UCSD-AML1 (cell line): ENCODE measurements at regions not wholly inside any gene's neighbourhood (a gene's known extent, or its start where the extent isn't known, plus 50 kb on each side); places are given as distances from the start of the nearest gene placed in this dataset.
A peak's percentile ranks its signal among the peaks of the same experiment; 100 is the strongest.

Experiments
- DNase-seq: peaks from one replicate; lab custom pipeline; 2025; ENCODE audit not compliant: unreplicated experiment; lab: John Stamatoyannopoulos, UW

DNA sequence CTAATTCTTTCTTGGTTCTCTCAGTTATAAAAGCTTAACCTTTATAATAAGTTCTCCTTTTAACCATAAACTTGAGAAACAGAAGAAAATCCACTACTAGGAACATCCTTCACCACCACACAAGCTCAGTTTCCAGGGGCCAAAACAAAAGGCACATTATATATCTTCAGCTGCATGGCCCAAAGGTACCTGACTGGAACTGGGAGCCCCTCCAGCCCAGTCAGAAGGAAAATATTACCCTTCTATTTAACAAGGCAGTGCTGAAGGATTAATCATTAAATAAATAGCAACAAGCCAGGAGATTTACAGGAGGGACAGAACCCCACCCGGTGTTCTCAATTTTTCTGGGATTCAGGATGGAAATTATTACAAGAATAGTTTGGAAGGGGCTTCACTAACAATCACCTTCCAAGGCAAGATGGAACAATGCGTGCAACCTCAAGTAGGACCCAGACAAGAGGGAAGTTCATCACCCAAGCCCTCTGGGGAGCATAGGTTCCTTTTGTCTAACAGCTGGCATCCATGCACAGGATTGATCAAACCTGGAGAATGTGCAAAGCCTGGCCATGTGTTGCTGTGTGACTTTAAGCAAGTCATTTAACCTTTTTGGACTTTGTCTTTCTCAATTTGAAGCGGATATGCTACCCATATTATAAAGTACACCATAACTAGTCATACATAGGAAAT is 159.6 kb upstream of the SETBP1 start:
- no peak for DNase-seq

DNA sequence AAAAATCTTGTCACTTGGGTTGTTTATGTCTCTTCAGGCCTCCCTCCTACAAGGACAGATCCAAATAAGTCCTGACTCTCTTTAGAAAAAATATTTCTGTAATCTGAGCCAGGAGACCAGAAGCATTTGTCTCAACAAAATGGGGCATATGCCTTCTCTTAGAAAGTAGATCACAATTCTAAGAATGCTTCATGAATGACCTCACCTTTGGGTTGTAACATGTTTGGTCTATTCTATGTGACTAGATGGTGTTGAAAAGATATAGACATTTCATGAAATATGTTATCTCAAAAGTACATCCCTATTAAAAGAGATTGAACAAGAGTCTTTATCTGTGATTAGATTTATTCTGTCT is 159.0 kb upstream of the SETBP1 start:
- no peak for DNase-seq

DNA sequence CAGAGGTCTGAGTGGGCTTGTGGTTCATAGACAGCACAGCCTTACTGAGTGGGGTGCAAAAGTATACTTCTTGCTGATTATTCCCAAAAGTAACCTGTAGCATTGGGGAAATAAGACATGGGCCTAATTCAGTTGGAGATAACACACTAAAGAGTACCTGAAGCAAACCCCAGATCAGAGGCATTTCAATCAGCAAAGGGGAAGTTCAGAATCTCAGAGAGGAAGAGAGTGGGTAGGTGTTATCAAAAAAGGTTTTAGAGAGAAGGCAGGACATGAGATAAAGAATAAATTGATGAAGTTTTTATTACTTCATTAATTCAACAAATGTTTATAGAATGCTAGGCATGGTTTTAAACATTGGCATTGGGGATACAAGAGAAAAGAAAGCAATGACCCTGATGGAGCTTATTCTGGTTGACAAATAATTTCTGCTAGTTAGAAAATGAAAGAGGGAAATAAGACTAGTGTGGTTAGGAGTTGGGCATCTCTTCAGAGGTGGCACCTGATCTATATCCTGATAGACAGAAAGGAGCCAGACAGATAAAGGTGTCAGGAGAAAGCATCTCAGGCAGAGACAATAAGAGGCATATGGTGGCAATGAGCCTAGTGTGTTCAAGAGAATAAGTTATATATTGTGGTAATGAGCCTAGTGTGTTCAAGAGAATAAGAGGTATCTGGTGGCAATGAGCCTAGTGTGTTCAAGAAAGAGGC is 153.8 kb upstream of the SETBP1 start:
- DNase-seq, result no peak

DNA sequence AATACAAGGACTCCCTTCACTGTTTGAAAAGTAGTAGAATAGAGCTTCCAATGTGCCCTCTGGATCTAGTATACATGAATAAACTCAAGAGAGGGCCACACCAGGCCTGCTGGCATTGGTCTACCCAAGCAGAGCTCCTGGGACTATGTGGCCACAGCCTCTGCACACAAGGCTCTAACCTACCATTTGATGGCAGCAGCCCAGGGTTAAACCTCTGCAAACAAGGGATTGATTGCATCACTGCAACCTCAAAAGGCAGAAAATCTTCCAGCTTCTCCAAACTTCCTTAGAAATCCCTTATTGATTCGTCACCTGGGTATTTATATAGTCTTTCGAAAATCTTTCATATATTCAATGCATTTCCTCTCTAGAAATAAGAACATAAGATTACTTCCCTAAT is 147.6 kb upstream of the SETBP1 start:
- no peak for DNase-seq

DNA sequence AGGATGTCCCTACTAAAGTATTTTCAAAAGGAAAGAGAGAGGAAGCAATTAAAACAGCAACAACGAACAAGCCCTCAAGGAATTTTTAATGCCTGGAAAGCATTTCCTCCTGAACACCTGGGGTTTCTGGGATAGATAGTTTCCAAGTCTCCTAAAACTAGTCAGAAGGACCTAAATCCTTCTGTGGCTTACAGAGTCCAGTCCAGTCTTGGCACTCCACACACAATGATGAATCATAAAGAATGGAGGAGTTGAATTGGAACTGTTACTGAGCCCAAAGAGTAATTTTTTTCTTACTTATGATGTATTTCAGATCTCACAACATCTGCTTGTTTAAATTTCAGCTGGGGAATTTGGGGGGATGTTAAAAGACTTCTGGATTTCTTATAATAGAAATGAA is 144.6 kb upstream of the SETBP1 start:
- DNase-seq, result no peak

DNA sequence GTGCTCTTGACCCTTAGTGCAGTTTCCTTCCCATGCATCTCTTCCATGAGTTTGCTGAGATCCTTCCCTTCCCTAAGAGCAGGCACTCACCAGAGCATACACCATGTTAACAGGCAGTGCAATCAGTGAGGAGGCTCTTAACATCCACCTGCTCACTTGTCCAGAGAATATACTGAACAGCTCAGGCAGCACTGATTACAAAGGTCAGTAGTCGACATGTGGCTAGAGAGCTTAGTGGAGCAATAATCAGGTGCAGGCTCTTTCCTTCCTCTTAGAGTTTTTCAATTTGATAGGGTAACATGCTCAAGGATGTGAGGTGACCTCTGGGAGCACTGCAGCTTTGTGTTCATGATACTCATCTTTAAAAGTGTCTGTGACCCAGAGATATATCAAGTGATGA is 144.1 kb upstream of the SETBP1 start:
- no peak for DNase-seq

DNA sequence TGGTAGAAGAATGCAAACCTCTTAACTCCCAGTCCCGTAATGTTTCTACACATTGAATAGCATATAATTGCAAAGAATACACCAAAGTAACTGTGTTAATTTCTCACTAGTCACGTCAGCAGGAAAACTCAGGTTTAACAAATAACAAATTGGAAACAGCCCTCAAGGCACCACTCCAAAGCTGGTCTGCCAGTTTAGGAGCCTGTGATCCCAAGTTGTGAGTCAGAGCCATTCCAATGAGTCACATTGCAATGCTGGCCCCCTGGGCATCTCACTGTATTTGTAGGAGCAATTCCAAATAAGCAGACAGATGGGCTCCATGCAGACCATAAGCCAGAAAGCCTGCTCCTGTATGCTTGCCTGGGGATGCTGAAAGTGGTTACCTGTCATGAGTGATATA is 143.2 kb upstream of the SETBP1 start:
- no peak for DNase-seq

DNA sequence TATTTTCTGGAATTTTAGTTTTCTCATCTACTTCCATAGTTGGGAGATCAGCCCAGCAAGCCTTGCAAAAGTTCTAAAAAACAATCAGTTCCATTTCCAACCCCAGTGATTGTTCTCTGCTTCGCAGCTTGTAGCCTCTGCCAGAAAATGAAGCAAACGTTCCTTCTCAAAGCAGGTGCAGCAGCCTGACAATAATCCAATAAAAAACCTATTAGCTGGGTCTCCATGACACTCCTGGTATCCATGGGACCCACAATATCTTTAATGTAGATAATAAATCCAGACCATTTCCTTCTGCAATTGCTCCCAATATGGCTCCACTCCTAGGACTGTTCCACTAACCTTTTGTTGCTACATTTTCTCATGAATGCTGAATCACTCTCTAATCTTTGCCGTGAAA is 140.8 kb upstream of the SETBP1 start:
- DNase-seq, result no peak

DNA sequence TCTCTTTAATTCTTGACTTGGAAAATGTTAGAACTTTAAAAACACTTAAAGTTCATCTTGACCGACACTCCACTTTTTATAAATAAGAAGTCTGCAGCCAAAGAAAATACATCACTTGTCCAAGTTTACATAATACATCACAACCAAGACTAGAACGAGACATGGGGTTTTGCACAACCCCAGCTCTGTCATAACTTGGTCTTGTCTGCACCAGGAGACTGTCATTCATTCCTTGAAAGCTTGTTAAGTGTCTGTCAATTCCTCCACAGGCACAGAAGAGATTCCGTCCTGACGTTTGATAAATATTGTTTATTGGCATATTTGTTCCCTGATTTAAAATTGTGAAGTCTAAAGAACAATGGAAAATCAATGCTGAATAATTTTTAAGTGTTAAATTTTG is 139.5 kb upstream of the SETBP1 start:
- DNase-seq, result no peak

DNA sequence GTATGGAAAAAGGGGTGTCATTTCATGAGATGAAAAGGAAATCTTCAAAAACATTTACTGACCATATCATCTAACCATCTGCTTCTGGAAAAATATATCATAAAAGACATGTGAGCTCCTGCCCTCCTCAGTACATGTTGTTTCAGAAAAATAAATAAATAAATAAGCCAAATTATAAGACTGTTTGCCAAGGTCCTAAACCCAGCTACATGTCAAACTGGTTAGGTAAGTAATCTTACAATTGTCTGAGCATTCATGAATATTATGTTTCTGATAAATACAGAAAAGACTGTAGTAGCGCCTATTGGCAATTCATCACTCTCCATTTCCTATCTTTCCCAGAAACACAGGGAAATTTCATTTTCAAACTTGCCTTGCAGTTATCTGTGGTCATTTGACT is 138.9 kb upstream of the SETBP1 start:
- no peak for DNase-seq

DNA sequence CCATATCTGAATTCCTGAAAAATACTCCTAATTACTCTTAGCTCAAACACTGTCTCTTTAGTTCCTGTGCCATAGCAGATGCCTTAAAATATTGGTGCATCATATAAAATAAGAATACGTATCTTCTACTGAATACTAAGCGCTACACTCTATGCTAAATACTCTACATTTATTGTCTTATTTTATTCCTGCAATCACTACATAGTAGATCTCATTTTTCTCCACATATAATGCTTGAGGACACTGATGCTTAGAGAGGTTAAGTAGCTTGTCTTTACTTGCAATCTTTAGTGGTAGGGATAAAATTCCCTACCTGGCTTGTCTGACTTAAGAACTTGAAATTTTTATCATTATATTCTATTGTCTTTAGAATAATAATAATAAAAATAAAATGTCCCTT is 137.3 kb upstream of the SETBP1 start:
- DNase-seq, result no peak

DNA sequence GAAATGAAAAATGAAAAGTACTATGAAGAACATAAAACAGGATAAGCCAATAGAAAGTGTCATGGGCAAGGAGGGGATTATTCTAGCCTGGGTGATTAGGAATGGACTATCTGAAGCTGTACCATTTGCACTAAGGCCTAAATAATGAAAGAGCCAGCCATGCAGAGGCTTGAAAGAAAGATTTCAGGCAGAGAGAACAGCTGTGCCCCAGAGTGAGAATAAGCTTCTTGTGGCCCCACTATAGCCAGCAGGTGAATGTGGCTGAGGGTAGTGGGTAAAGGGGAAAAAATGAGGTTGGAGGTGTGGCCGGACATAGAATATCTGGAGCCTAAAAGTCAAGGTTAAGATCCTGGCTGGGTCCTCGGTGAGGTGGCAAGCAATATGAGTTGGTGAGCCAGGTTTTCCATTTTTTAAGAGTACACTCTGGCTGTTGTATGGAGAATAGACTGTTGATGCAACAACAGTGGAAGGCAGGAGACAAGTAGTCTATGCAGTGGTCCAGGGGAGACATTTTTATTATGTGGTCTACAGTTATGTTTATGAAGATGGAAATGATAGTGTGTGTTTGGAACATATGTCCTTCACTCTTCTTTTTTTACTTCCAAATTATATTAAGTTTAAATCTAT is 135.2 kb upstream of the SETBP1 start:
- DNase-seq, result no peak

DNA sequence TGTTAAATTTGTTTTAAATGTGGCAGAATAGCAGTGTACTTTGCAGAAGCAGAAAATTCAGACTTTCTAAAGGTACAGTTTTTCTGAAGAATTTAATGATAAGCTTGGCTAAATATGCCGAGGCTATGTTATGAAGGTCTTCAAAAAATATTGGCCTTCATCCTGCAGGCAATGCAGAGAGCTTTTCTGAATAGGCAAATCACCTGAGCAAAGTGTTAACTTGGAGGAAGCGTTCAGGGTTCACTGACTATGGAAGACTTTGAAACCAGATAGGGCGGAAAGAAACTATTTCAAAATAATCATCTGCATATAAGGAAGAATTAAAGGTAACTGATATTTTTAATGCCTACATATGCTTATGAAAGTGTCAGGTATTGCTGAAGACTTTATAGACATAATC is 133.7 kb upstream of the SETBP1 start:
- no peak for DNase-seq

DNA sequence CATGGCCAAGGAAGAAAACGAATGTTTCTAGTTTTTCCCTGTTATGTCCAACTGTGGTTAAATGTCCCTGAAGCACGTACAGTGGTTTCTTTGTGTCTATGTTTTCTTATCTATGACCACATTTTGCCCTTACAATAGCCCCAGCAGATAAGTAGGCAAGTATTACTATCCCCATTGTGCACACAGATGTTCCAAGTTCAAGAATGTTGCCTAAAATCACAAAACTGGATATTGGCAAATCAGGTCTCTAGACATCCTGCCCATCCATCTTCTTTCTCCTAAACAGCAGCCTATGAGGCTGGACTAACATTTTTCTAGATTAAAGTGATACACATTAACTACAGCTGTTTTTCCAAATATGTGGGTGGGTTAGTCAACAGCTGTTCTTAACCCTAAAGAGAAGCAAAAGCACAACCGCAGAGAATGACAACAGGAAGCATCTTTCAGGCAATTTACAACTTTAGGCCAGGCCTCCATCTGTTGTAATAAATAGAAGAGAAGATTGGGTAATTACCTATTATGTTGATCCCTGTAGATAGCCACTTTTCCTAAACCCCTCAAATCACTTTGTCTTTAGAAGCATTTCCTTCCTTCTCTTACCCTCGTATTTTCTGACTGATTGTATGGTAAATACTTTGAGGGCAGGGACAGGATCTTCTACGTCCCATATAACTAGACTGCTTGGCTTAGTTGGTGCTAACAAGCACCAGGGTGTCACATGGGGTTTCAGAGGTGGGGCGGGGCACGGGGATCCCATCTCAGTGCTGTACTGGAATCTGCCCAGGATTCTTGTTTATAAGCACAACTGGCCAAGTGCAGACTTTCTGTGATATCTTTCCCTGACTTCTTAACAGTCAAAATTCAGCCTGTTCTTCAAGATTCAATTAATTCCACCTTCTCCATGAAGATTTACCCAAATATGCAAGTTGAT is 132.1 kb upstream of the SETBP1 start:
- no peak for DNase-seq

DNA sequence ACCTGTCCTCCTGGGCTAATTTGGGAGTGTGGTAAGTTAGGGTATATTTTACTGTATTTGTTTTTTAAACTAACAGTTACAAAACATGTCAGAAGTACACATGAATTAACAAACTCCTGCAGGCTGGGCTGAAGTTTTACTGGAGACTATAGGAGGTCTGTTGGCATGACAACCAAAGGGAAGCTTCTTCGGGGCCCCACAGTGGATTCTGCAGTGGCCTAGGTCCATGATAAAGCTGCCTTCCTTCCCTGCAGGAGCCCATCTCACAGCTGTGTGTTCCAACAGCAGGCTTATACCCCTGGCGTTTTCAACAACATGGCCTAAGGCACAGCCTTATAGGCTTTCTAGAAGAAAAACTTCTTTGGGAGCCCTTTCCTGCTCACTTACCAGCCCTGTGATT is 128.0 kb upstream of the SETBP1 start:
- no peak for DNase-seq

DNA sequence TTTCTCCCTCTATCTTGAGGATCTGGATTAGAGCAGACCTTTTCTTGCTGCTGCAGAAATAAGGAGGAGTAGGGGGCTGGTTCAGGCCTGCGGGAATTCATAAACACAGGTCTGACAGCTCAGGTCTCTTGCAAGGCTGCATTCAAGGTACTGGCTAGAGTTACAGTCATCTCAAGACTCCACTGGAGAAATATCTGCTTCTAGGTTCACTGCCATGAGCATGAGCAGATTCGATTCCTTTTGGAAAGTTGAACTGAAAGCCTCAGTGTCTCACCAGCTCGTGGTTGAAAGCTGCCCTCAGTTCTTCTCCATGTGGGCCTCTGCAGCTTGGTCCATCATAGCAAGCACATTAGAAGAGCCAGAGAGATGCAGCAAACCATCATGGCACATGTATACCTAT is 124.4 kb upstream of the SETBP1 start:
- no peak for DNase-seq

DNA sequence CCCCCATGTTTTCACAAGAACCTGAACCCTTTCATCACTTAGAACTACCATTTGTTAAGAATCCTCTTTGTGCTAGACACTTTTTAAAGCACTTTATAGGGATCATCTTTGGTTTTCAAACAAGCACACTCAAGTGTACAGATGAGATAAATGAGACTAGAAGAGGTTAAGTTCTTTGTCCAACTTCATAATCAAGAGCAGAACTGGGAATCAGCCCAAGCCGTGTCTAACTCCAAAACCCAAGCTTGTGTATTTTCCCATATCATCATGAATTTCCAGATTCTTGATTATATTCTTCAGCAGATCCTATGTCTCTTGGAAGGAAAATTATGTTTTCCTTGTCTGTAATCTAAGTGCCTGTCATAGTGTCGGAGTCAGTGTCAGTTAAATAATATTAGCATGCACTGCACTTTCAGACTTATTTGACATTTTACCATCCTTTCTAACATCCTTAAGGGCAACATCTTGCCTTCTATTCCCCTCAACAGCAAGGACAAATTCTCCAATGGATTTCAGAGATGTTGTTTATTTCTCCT is 123.0 kb upstream of the SETBP1 start:
- DNase-seq, result no peak

DNA sequence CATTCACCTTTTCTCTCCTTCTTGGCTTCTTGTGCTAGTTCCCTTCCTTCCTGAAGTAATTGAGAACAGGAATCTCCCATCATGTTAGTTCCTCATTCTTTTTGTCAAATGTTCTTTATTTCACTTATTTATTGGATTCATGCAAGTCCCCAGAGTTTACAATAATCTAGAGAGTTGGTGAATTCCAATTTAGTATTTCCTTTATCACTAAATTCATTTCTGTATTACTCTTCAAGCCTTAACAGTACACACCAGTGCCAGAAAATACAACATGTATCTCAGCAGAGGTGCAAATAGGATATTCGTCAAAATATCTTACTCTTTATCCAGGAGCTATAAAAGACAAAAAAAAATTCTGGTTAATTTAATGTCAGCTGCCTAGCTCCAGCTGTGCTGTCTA is 121.9 kb upstream of the SETBP1 start:
- DNase-seq, result no peak

DNA sequence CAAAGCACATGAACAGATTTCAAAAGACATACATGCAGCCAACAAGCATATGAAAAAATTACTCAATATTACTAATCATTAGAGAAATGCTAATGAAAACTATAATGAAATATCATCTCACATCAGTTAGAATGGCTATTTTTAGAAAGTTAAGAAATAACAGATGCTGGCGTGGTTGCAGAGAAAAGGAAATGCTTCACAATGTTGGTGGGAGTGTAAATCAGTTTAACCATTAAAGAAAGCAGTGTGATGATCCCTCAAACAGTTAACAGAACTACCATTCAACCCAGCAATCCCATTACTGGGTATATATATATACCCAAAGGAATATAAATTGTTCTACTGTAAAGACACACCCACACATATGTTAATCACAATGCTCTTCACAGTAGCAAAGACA is 117.7 kb upstream of the SETBP1 start:
- DNase-seq, result no peak

DNA sequence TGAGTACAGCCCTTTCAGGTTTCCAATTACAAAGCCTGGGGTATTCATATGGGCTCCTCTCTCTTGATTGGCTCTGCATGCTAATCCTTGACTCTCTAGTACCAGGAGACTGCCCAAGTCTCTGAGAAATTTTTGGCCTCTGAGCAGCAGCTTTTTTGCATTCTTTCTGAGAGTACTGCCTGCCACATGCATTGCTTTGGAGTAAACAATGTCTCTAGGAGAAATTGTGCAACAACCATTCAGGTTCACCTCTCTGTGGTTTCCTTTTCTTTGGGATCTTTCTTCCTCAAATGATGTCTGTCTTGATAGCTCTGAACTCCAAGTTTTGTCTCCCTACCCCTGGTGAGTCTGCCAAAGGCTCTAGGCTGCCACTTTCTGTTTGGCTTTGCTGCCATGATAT is 115.8 kb upstream of the SETBP1 start:
- peak; percentile 14 for DNase-seq

DNA sequence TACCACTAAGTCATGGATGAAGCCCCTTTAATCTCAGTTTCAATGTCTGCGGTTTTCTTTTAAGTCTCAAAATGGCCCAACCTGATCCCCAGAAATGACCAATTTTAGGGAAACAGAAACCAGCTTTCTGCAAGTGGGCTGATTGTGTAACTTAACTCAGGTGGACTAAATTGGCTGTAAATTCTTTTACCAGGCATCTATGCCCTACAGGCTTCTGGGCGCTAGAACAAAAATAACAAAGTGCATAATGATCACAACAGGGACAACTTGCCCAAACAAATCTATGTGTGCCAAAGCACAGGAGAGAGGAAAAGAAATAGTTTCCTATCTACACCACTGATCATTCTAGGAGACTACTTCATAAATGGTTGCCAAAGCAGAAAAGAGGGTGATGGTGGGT is 112.3 kb upstream of the SETBP1 start:
- no peak for DNase-seq
